NCI-H1092 treated with DMSO at 0.1 percent for 48 hours (cell line): ENCODE measurements at regions not wholly inside any gene's neighbourhood (a gene's known extent, or its start where the extent isn't known, plus 50 kb on each side); places are given as distances from the start of the nearest gene placed in this dataset.
"Not testable (repeated sequence)": the region's sequence is repeated elsewhere in the genome, so short reads cannot be mapped to it uniquely, and the experiment has no call there.

Experiments used
- DNase-seq: peaks from one replicate; lab custom pipeline; 2025; lab: John Stamatoyannopoulos, UW

GRCh38 chr7:66539902-66540375, 88.7 kb upstream of the KCTD7 start:
- no peak for DNase-seq

- no peak for DNase-seq
These were observed 86.6 kb upstream of the KCTD7 start for GRCh38 chr7:66542049-66542448.

GRCh38 chr7:66542528-66543269, 86.0 kb upstream of the KCTD7 start:
- DNase-seq: no peak

- no peak for DNase-seq
These were observed 79.2 kb upstream of the KCTD7 start for GRCh38 chr7:66549466-66549865.

- no peak for DNase-seq
These were observed 75.7 kb upstream of the KCTD7 start for GRCh38 chr7:66553001-66553400.

- not testable (repeated sequence) for DNase-seq
These were observed 75.0 kb upstream of the KCTD7 start for GRCh38 chr7:66553675-66554074.

GRCh38 chr7:66554291-66554690, 74.4 kb upstream of the KCTD7 start:
- not testable (repeated sequence) for DNase-seq

GRCh38 chr7:66554842-66555430, 73.7 kb upstream of the KCTD7 start:
- not testable (repeated sequence) for DNase-seq

GRCh38 chr7:66556177-66556548, 72.5 kb upstream of the KCTD7 start:
- DNase-seq: no peak

- no peak for DNase-seq
These were observed 72.0 kb upstream of the KCTD7 start for GRCh38 chr7:66556549-66557213.

- peak; percentile 42 for DNase-seq
These were observed 71.2 kb upstream of the KCTD7 start for GRCh38 chr7:66557214-66558200.

GRCh38 chr7:66558201-66558641, 70.5 kb upstream of the KCTD7 start:
- no peak for DNase-seq

- DNase-seq: no peak
These were observed 69.8 kb upstream of the KCTD7 start for GRCh38 chr7:66558660-66559465.

GRCh38 chr7:66564045-66564444, 64.6 kb upstream of the KCTD7 start:
- no peak for DNase-seq

GRCh38 chr7:66570179-66570578, 58.5 kb upstream of the KCTD7 start:
- DNase-seq: not testable (repeated sequence)

- no peak for DNase-seq
These were observed 57.1 kb upstream of the KCTD7 start for GRCh38 chr7:66571568-66571967.

GRCh38 chr7:66573782-66574495, 54.7 kb upstream of the KCTD7 start:
- DNase-seq: not testable (repeated sequence)

GRCh38 chr7:66574768-66575167, 53.9 kb upstream of the KCTD7 start:
- DNase-seq: not testable (repeated sequence)

GRCh38 chr7:66575398-66575797, 53.3 kb upstream of the KCTD7 start:
- DNase-seq: no peak

GRCh38 chr7:66576646-66577045, 52.0 kb upstream of the KCTD7 start:
- no peak for DNase-seq
